CD8-positive, alpha-beta memory T cell (primary cell): ENCODE measurements at regions not wholly inside any gene's neighbourhood (a gene's known extent, or its start where the extent isn't known, plus 50 kb on each side); places are given as distances from the start of the nearest gene placed in this dataset.

Source experiments
- CTCF ChIA-PET: fragments of 350-600 bp; sonication (Branson Sonifier 250); formaldehyde crosslinking; loops from one replicate; lab custom pipeline; 2021; ENCODE audit warnings: antibody characterized with exemption; lab: Charles Lee
- POLR2A ChIA-PET: fragments of 350-600 bp; sonication (Branson Sonifier 250); formaldehyde crosslinking; loops from one replicate; lab custom pipeline; 2021; ENCODE audit warnings: antibody characterized with exemption; lab: Charles Lee
- DNase-seq, 5 donors: peaks; one replicate each; pipeline versions ENCODE4 v3.0.0 to v3.0.0-alpha.2; 2020 to 2022; ENCODE audit warnings: mixed read lengths in 1 of 5
- H3K27ac ChIP-seq: one replicate; pipeline ENCODE4 v1.7.0; 2013; ENCODE audit warnings: low read depth, mild to moderate bottlenecking, low read length, moderate library complexity
- H3K27me3 ChIP-seq: 2 replicates; pipeline ENCODE4 v1.7.0; 2013; ENCODE audit warnings: low read length, mild to moderate bottlenecking; ENCODE audit not compliant: insufficient read depth, poor library complexity, severe bottlenecking
- H3K36me3 ChIP-seq: 2 replicates; pipeline ENCODE4 v1.7.0; 2013; ENCODE audit warnings: mild to moderate bottlenecking, low read length, moderate library complexity; ENCODE audit not compliant: insufficient read depth
- H3K4me1 ChIP-seq: 2 replicates; pipeline ENCODE4 v1.7.0; 2013; ENCODE audit warnings: mild to moderate bottlenecking, low read length, moderate library complexity; ENCODE audit not compliant: insufficient read depth
- H3K4me3 ChIP-seq: 2 replicates; pipeline ENCODE4 v1.7.0; 2013; ENCODE audit warnings: mild to moderate bottlenecking, low read length
- H3K9me3 ChIP-seq: 2 replicates; pipeline ENCODE4 v1.7.0; 2013; ENCODE audit warnings: mild to moderate bottlenecking, low read length
- H3K27ac Mint-ChIP-seq, 8 donors: one replicate each; pipeline ENCODE4 v1.8.0; 2020 to 2021; ENCODE audit warnings: mixed read lengths in 8 of 8, mild to moderate bottlenecking in 6 of 8, inconsistent platforms in 3 of 8, moderate library complexity in 3 of 8
- H3K27me3 Mint-ChIP-seq, 2 donors: one replicate each; pipeline ENCODE4 v1.8.0; 2020 to 2021; ENCODE audit warnings: mixed read lengths in 2 of 2, mild to moderate bottlenecking in 1 of 2, moderate library complexity in 1 of 2
- H3K36me3 Mint-ChIP-seq, 3 donors: one replicate each; pipeline ENCODE4 v1.8.0; 2020 to 2021; ENCODE audit warnings: mixed read lengths in 3 of 3, inconsistent platforms in 1 of 3, mild to moderate bottlenecking in 1 of 3
- H3K4me1 Mint-ChIP-seq, 3 donors: one replicate each; pipeline ENCODE4 v1.8.0; 2020 to 2021; ENCODE audit warnings: mixed read lengths in 3 of 3, inconsistent platforms in 1 of 3, mild to moderate bottlenecking in 1 of 3
- H3K4me3 Mint-ChIP-seq, 7 donors: one replicate each; pipeline ENCODE4 v1.8.0; 2020 to 2021; ENCODE audit warnings: mixed read lengths in 7 of 7, mild to moderate bottlenecking in 6 of 7, moderate library complexity in 4 of 7, inconsistent platforms in 2 of 7
- H3K9me3 Mint-ChIP-seq, 5 donors: one replicate each; pipeline ENCODE4 v1.8.0; 2020 to 2022; ENCODE audit warnings: mixed read lengths in 5 of 5, mild to moderate bottlenecking in 3 of 5, moderate library complexity in 2 of 5, inconsistent platforms in 1 of 5

DNA sequence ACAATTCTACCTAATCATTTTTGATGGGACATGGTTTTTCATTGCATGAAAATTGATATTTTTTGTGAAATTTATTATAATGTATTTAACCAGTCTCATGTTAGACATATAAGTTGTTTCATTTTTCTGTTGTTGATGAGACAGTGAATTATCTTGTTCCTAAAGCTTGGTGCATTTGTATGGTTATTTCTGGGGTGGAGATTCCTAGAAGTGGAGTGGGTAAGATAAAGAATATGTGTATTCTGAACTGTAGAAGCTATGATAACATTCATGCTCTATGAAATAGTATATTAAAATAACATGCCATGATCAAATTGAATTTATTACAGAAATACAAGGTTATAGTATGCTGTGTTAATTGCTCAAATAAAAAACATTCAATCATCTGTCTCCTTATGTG lies 69.2 kb downstream of the BOLA3 start:
- Histone ChIP-seq H3K4me1 (no peaks in the 10 kb centered on the region), H3K4me3 (no peak overlapping the region), H3K9me3 (no peaks in the 10 kb centered on the region), H3K27ac (peak overlapping the region; percentile 5), H3K36me3 (peaks cover 33% of the 10 kb centered on the region), H3K27me3 (no peaks in the 10 kb centered on the region)
- H3K36me3 Mint-ChIP-seq: peaks cover 0 to 68% (median 28%) of the 10 kb centered on the region in 3 donors
- H3K27me3 Mint-ChIP-seq: peaks cover 0 to 1% of the 10 kb centered on the region in 2 donors
- no peak for DNase-seq
- ChIA-PET POLR2A (no interaction called here), CTCF (no interaction called here)
- H3K4me1 Mint-ChIP-seq: peaks cover 0 to 12% (median 0%) of the 10 kb centered on the region in 3 donors
- H3K4me3 Mint-ChIP-seq: no peak overlapping the region
- H3K9me3 Mint-ChIP-seq: no peaks in the 10 kb centered on the region
- H3K27ac Mint-ChIP-seq: peak overlapping the region in 1 of 8 donors; percentile 58

- Mint-ChIP-seq H3K36me3 (peaks cover 0 to 66% (median 23%) of the 10 kb centered on the region in 3 donors), H3K4me3 (no peak overlapping the region), H3K27me3 (peaks cover 0 to 1% of the 10 kb centered on the region in 2 donors), H3K9me3 (no peaks in the 10 kb centered on the region), H3K4me1 (peaks cover 0 to 7% (median 0%) of the 10 kb centered on the region in 3 donors), H3K27ac (no peak overlapping the region)
- POLR2A ChIA-PET: no interaction called here
- Histone ChIP-seq H3K4me3 (no peak overlapping the region), H3K27ac (no peak overlapping the region), H3K9me3 (no peaks in the 10 kb centered on the region), H3K27me3 (no peaks in the 10 kb centered on the region), H3K36me3 (peaks cover 28% of the 10 kb centered on the region), H3K4me1 (no peaks in the 10 kb centered on the region)
- DNase-seq: no peak
- CTCF ChIA-PET: interaction anchor here (0.9 kb wide), 1 partner anchor 255 kb away, joined by 3 read pairs; no protein-coding TSS in a partner anchor
Observed at GRCh38 chr2:74079522-74080341, 68.0 kb downstream of the BOLA3 start.

- ChIA-PET POLR2A (no interaction called here), CTCF (no interaction called here)
- H3K27me3 ChIP-seq: no peaks in the 10 kb centered on the region
Observed at GRCh38 chr2:74080346-74080745, 67.4 kb downstream of the BOLA3 start.

DNA sequence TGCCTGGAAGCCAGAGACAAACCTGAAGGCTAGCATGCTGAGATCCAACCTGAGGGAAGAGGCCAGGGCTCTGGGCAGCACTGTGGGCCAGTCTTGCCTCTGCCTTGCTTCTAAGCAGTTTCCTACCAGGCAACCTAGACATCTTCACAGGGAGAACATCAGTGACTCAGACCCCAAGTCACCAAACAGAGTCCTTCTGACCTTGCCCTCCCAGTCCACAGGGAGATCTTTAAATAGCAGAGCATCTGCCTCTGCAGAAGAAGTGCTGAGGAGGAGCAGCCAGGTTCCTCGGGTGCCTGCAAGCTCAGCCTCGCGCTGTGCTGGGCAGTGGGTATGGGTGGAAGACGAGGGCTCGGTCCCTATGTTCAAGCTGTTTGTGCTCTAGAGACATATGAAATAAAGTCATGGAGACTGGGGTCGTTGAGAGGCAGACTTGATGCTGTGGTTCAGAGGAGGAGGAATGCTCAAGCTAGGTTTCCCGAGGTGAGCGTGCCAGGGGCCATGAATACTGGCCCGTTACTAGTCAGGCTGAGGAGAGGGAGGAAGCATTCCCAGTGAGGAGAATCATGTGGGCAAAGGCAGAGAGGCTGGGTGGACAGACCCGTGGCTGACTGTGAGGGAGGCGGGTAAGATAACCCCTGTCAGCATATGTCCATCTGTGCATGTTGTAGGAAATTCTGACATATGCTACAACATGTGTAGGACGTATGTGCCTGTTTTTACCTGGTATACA lies 66.5 kb downstream of the BOLA3 start:
- ChIA-PET POLR2A (no interaction called here), CTCF (interaction anchor here (0.6 kb wide), 1 partner anchor 17 kb away, joined by 3 read pairs; no protein-coding TSS in a partner anchor)
- Mint-ChIP-seq H3K9me3 (no peaks in the 10 kb centered on the region), H3K27me3 (peaks cover 0 to 1% of the 10 kb centered on the region in 2 donors), H3K36me3 (peaks cover 0 to 71% (median 28%) of the 10 kb centered on the region in 3 donors), H3K4me1 (peaks cover 0 to 4% (median 0%) of the 10 kb centered on the region in 3 donors), H3K4me3 (no peak overlapping the region), H3K27ac (peak overlapping the region in 3 of 8 donors; percentile 14 to 43 (median 36))
- H3K27ac ChIP-seq: no peak overlapping the region
- H3K4me3 ChIP-seq: no peak overlapping the region
- no peaks in the 10 kb centered on the region for H3K4me1 ChIP-seq
- no peak for DNase-seq
- H3K27me3 ChIP-seq: no peaks in the 10 kb centered on the region
- H3K9me3 ChIP-seq: no peaks in the 10 kb centered on the region
- H3K36me3 ChIP-seq: peaks cover 28% of the 10 kb centered on the region

More at GRCh38 chr2:74080346-74080745, 67.4 kb downstream of the BOLA3 start:
- H3K9me3 ChIP-seq: no peaks in the 10 kb centered on the region
- H3K27ac ChIP-seq: no peak overlapping the region
- H3K36me3 ChIP-seq: peaks cover 28% of the 10 kb centered on the region
- H3K4me3 ChIP-seq: no peak overlapping the region
- Mint-ChIP-seq H3K4me1 (peaks cover 0 to 7% (median 0%) of the 10 kb centered on the region in 3 donors), H3K27me3 (peaks cover 0 to 1% of the 10 kb centered on the region in 2 donors), H3K36me3 (peaks cover 0 to 71% (median 25%) of the 10 kb centered on the region in 3 donors), H3K4me3 (no peak overlapping the region), H3K9me3 (no peaks in the 10 kb centered on the region), H3K27ac (no peak overlapping the region)
- DNase-seq: no peak
- no peaks in the 10 kb centered on the region for H3K4me1 ChIP-seq

GRCh38 chr2:74081763-74082110 lies 66.0 kb downstream of the BOLA3 start:
- peaks cover 0 to 1% of the 10 kb centered on the region in 2 donors for H3K27me3 Mint-ChIP-seq
- H3K27ac Mint-ChIP-seq: peak overlapping the region in 2 of 8 donors; percentile 6 to 51
- H3K27ac ChIP-seq: no peak overlapping the region
- H3K4me1 Mint-ChIP-seq: peaks cover 0 to 4% (median 0%) of the 10 kb centered on the region in 3 donors
- H3K4me1 ChIP-seq: no peaks in the 10 kb centered on the region
- DNase-seq: no peak
- CTCF ChIA-PET: no interaction called here
- no peak overlapping the region for H3K4me3 Mint-ChIP-seq
- peaks cover 0 to 71% (median 24%) of the 10 kb centered on the region in 3 donors for H3K36me3 Mint-ChIP-seq
- H3K9me3 Mint-ChIP-seq: no peaks in the 10 kb centered on the region
- no peak overlapping the region for H3K4me3 ChIP-seq
- POLR2A ChIA-PET: no interaction called here
- H3K9me3 ChIP-seq: no peaks in the 10 kb centered on the region
- peaks cover 28% of the 10 kb centered on the region for H3K36me3 ChIP-seq
- no peaks in the 10 kb centered on the region for H3K27me3 ChIP-seq

DNA sequence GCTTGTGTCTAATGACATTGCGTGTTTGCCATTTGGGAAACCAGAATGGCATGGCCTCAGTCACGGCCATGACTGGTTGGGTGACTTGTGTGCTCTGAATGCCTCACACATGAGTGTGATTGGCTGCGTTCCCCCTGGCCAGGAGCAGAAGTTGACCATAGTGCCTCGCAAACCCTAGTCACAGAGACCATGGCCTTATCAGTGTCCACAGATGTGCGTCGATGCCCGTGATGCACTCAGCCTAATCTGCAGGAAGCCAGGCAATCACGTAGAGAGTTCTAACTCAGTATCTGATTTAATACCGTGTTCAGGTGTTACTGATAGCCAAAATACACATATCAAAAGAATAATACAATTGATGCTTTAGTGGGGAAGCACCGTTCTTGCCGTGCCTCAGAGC lies 64.0 kb downstream of the BOLA3 start:
- H3K9me3 Mint-ChIP-seq: no peaks in the 10 kb centered on the region
- H3K4me1 Mint-ChIP-seq: peaks cover 0 to 4% (median 0%) of the 10 kb centered on the region in 3 donors
- POLR2A ChIA-PET: no interaction called here
- H3K4me3 ChIP-seq: no peak overlapping the region
- peaks cover 41% of the 10 kb centered on the region for H3K36me3 ChIP-seq
- no peak overlapping the region for H3K4me3 Mint-ChIP-seq
- no peak overlapping the region for H3K27ac ChIP-seq
- H3K27ac Mint-ChIP-seq: no peak overlapping the region
- peaks cover 0 to 1% of the 10 kb centered on the region in 2 donors for H3K27me3 Mint-ChIP-seq
- H3K4me1 ChIP-seq: no peaks in the 10 kb centered on the region
- peaks cover 0 to 77% (median 25%) of the 10 kb centered on the region in 3 donors for H3K36me3 Mint-ChIP-seq
- no peaks in the 10 kb centered on the region for H3K27me3 ChIP-seq
- no peaks in the 10 kb centered on the region for H3K9me3 ChIP-seq
- CTCF ChIA-PET: no interaction called here
- no peak for DNase-seq
